ENCODE measurements at regions not wholly inside any gene's neighbourhood (a gene's known extent, or its start where the extent isn't known, plus 50 kb on each side); places are given as distances from the start of the nearest gene placed in this dataset.

DNA sequence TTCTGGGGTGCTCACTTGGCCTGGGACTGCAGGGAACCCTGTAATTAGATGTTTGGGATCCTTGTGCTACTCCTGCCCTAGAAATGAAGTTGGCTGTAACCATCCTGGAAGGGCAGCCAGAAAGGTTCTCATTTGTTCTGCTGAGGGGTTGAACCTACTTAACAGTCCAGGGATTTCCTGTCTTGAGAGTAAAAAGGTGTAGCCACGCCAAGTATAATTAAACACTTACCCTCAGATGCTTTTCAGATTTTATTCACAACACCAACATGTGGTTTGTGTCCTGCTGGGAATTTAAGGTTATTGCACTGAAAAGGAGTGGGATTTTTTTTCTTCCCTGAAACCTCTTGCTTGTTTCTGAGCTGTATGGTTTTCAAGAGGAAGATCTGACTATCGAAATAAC lies 222.4 kb upstream of the APCDD1 start:
- TF ChIP-seq, protein P1, sequence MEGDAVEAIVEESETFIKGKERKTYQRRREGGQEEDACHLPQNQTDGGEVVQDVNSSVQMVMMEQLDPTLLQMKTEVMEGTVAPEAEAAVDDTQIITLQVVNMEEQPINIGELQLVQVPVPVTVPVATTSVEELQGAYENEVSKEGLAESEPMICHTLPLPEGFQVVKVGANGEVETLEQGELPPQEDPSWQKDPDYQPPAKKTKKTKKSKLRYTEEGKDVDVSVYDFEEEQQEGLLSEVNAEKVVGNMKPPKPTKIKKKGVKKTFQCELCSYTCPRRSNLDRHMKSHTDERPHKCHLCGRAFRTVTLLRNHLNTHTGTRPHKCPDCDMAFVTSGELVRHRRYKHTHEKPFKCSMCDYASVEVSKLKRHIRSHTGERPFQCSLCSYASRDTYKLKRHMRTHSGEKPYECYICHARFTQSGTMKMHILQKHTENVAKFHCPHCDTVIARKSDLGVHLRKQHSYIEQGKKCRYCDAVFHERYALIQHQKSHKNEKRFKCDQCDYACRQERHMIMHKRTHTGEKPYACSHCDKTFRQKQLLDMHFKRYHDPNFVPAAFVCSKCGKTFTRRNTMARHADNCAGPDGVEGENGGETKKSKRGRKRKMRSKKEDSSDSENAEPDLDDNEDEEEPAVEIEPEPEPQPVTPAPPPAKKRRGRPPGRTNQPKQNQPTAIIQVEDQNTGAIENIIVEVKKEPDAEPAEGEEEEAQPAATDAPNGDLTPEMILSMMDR (IDR thresholded peaks at IDR 0.05), result no peak
- no peak for TF ChIP-seq POLR2A (IDR thresholded peaks at IDR 0.05)
- no peak for TF ChIP-seq POLR2AphosphoS5 (IDR thresholded peaks at IDR 0.05)

All from prostate gland (tissue), 2 donors.